HG03039 (cell line): ENCODE measurements at regions not wholly inside any gene's neighbourhood (a gene's known extent, or its start where the extent isn't known, plus 50 kb on each side); places are given as distances from the start of the nearest gene placed in this dataset.

ENCODE experiments used
- ATAC-seq: cut with Tn5 transposase; IDR thresholded peaks from one replicate; pipeline ENCODE4 v1.9.1; 2021; ENCODE audit warnings: mild to moderate bottlenecking, moderate library complexity; ENCODE audit not compliant: unreplicated experiment

DNA sequence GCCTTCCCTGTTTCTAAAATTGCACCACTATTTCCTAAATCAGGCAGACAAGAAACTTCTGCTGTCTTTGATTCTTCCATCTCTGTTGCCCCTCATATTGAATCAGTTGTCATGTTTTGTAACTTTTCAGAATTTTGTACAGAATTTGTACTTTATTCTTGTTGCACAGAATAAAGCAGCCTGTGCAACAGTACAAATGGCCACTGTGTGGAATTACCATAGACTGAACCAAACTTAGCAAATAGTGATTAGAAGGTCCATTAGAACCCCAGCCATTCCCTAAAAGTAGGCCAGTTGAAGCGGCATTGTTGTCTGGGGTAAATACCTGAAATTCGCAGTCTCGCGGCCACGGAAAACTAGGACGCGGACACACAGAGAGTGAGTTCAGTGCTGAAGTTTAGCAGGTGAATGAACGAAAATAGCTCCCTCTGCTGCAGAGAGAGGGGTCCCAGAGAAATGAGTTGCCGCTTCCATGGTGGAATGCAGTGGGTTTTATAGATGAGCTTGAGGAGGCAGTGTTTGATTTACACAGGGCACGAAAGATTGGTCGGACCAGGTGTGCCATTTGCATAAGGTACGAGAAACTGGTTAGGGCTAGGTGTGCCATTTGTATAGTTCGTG, 71.8 kb downstream of the C4orf33 start:
- ATAC-seq, result no peak

- ATAC-seq, result no peak
These were observed 76.2 kb downstream of the C4orf33 start for GRCh38 chr4:129172181-129172580.

GRCh38 chr4:129176864-129177263, 80.9 kb downstream of the C4orf33 start:
- ATAC-seq, result no peak

- ATAC-seq, result no peak
These were observed 83.3 kb downstream of the C4orf33 start for GRCh38 chr4:129179276-129179675.

DNA sequence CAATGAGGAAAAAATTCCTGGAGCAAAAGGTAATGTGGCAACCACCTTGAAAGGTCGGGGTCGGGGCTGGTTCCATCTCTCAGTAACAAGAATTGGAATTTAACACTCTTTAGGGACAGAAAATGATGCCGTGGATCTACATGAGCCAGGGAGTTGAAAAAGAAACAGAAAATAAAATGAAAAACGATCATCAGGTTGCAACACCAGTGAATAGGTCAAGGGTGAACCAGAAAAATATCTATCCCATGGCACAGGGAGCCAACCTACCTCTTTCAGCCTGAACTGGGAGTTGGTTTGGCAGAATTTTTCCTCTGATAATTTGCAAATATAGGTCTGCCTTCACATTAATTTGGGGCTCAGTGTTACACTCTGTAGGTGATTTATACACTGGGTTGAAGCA, 93.7 kb downstream of the C4orf33 start:
- no peak for ATAC-seq

DNA sequence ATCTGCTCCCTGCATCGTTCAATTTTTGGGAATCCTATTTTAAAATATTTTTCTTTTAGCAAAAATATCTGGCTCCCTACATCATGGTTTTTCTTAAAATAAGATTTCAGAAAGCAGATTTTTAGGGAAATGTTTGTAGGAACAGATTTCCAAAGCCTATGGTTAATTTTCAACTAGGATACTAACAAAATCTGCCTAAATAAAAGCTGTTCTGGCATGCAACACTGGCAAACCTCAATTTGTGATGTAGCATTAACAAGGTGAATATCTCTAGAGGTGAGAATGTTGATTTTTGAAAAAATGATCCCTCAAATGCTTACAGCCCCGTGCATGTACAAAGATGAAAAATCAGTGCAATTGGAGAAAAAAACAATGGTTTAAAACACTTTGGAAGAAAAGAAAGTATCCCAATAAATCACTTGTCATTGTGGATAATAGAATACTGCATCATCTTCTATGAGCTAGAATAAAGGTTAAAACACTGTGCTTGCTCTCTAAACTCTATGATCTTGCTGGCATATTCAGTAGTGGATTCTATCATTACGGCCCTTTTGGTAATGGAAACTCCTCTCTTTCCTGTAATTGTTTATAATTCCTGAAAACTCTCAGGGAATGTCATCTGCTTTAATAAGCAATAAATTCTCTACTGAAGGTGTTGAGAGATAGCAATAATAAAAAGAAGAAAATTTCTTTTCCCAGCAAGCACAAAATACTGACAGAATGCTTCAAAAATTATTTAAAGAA, 97.6 kb downstream of the C4orf33 start:
- ATAC-seq, result no peak

- no peak for ATAC-seq
These were observed 112.5 kb downstream of the C4orf33 start for GRCh38 chr4:129208481-129208880.

DNA sequence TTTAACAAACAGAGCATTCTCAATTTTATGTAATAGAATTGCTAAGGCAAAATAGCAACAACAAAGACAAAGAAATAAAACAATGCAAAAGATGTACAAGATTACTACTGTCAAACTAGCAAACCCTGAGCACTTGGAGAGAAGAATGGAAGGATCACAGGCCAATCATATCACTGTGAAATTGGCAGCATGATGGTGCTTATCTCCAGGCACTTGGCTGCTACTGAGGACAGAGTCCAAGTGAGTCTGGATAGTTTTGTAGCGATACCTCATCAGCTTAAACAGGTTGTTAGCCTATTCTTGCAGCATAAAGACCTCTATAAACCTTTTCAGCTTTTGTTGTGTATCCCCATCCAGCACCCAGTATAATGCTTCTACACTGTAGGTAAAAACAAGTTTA, 117.7 kb downstream of the C4orf33 start:
- ATAC-seq, result no peak

GRCh38 chr4:129218360-129218759, 122.4 kb downstream of the C4orf33 start:
- no peak for ATAC-seq

- no peak for ATAC-seq
These were observed 122.9 kb downstream of the C4orf33 start for GRCh38 chr4:129218897-129219296.

GRCh38 chr4:129220254-129220653, 124.3 kb downstream of the C4orf33 start:
- no peak for ATAC-seq

GRCh38 chr4:129223945-129224344, 128.0 kb downstream of the C4orf33 start:
- ATAC-seq, result no peak

- no peak for ATAC-seq
These were observed 134.9 kb downstream of the C4orf33 start for GRCh38 chr4:129230846-129231245.

GRCh38 chr4:129231945-129232588, 136.1 kb downstream of the C4orf33 start:
- no peak for ATAC-seq

- no peak for ATAC-seq
These were observed 136.8 kb downstream of the C4orf33 start for GRCh38 chr4:129232589-129233337.

DNA sequence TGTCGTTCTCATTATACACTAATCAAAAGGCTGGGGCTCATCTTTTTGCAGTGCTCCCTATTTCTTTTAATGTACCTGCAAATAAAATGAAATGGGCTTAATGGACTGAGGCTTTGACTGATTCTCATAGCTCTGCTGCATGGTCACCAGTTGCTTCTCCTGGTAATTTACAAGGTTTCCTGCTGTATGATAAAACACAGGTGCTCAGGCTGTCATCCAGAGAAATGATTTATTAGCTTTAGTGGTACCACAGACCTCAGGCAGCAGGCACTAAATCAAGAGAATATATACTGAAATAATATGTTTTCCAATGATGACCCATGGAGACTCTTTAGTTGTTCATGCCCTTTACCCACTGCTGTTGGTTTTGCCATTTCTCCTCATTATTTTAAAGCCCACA, 137.7 kb downstream of the C4orf33 start:
- ATAC-seq, result no peak

- no peak for ATAC-seq
These were observed 140.4 kb downstream of the C4orf33 start for GRCh38 chr4:129236351-129236750.

DNA sequence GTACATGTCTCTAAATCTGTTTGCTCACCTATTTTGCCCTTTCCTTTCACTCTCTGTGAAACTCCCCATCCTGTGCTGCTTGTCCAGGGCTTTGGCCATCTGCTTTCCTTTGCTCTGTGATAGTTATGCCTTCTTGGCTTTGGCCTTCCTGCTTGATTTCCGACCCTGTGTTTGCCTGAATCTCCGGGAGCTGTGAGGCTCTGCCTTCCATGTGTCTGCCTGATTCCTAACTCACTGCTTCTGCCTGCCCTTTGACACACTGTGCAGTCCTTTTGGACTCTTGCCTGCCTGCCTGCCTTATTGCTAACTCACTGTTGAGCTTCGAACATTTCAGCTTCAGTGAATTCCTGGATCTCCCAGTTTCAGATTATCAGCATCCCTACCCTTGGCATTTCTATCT, 143.1 kb downstream of the C4orf33 start:
- ATAC-seq, result no peak

DNA sequence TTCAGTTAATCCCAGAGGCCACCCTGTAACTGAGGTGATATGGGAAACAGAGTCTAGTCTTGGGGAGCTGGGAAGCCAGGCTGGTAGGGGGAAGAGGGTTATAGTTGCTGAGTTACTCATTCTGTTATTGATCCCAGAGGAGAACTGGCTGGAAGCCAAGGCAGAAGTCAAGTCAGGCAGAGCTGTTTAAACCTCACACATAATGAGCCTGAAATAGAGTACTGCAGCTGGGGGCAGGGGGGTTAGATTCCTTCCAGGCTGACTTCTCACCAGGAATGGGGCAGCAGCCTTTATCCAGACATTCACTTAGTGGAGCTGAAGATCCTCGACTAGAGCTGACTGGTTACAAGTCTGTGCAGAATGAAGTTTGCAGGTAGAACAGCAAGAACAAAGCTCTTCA, 144.9 kb downstream of the C4orf33 start:
- ATAC-seq, result no peak

- ATAC-seq, result no peak
These were observed 150.2 kb downstream of the C4orf33 start for GRCh38 chr4:129246145-129246544.

GRCh38 chr4:129246910-129247461, 151.0 kb downstream of the C4orf33 start:
- ATAC-seq, result no peak
